ENCODE measurements at regions not wholly inside any gene's neighbourhood (a gene's known extent, or its start where the extent isn't known, plus 50 kb on each side); places are given as distances from the start of the nearest gene placed in this dataset.

GRCh38 chr5:173835131-173835530 is 53.0 kb upstream of the CPEB4 start:
- DNase-seq = no peak

GRCh38 chr5:173835661-173836060 is 52.5 kb upstream of the CPEB4 start:
- no peak for DNase-seq

- DNase-seq = no peak
These were observed 50.5 kb upstream of the CPEB4 start for GRCh38 chr5:173837654-173838053.

All from DMS153 (cell line).